GM21619 (cell line): ENCODE measurements at regions not wholly inside any gene's neighbourhood (a gene's known extent, or its start where the extent isn't known, plus 50 kb on each side); places are given as distances from the start of the nearest gene placed in this dataset.

Experiments
- ATAC-seq: cut with Tn5 transposase; IDR thresholded peaks from one replicate; pipeline ENCODE4 v1.9.1; 2021; ENCODE audit not compliant: unreplicated experiment

- peak; percentile 51 for ATAC-seq
Measured at GRCh38 chr4:144902614-144903013, 195.4 kb downstream of the ANAPC10 start.

- no peak for ATAC-seq
Measured at GRCh38 chr4:144903953-144904711, 193.9 kb downstream of the ANAPC10 start.

- no peak for ATAC-seq
Measured at GRCh38 chr4:144905286-144905685, 192.7 kb downstream of the ANAPC10 start.

GRCh38 chr4:144906181-144906925, 191.6 kb downstream of the ANAPC10 start:
- ATAC-seq: no peak

- ATAC-seq: no peak
Measured at GRCh38 chr4:144910723-144911122, 187.3 kb downstream of the ANAPC10 start.
